HG02642 (cell line): ENCODE measurements at regions not wholly inside any gene's neighbourhood (a gene's known extent, or its start where the extent isn't known, plus 50 kb on each side); places are given as distances from the start of the nearest gene placed in this dataset.

Experiments used
- ATAC-seq: cut with Tn5 transposase; IDR thresholded peaks from one replicate; pipeline ENCODE4 v1.9.1; 2021; ENCODE audit warnings: mild to moderate bottlenecking; ENCODE audit not compliant: unreplicated experiment, poor library complexity

DNA sequence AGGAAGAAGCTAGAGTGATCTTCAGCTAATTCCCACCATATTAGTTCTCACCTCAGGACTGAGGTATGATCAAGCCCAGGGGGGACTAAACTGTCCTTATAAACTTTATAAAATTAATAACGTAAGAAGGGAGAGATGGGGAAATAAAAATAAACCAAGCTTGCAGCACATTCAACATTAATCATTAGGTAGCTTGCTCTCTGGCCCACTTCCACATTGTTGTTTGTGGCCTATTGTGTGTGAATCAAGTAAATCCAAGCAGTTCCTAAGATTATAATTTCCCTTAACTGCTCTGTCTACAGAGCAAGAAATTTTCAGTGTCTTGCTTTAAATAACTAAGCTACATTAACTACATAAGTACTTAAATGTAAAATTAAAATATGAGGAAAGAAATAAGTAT lies 131.3 kb upstream of the ABCA1 start:
- ATAC-seq: no peak

- ATAC-seq: no peak
Measured at GRCh38 chr9:105062222-105062855, 134.4 kb upstream of the ABCA1 start.

DNA sequence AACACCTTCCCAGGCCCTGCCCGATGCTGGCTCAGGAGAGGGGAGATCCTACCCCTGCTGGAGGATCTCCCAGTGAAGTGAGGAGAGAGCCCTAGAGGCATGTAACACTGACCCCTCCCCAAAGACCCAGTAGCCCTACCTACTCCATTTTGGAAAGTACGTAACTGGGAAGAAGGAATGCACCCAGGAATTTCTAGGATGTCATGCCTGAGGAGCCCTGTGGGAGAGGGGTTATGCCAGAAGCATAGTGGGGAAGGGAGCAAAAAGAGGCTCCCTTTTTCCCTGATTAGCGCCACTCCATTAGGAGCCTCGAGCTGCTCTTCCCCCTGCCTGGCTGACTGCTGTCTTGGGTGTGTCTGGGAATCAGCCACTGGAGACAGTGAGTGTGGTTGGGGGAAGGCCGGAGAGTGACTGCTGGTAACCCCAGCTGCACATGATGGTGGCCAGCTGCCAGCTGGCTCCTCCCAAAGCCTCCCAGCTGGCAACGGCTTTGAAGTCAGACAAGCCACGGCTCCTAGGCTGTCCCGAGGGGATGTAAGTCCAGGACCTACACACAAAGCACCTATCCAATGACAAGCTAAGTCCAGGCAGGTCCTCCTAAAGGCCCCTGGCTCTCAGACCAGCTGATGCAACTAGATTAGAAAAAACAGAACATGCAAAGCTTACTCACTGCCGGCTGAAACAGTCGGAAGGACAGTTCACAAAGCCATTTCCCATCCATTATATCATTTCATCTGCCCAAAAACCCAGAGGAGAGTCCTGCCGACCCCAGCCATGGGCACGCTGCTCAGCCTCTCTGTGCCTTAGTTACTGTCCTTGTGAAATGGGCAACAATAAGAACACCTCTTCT lies 136.5 kb upstream of the ABCA1 start:
- ATAC-seq: no peak

GRCh38 chr9:105065098-105066088 lies 137.4 kb upstream of the ABCA1 start:
- no peak for ATAC-seq

DNA sequence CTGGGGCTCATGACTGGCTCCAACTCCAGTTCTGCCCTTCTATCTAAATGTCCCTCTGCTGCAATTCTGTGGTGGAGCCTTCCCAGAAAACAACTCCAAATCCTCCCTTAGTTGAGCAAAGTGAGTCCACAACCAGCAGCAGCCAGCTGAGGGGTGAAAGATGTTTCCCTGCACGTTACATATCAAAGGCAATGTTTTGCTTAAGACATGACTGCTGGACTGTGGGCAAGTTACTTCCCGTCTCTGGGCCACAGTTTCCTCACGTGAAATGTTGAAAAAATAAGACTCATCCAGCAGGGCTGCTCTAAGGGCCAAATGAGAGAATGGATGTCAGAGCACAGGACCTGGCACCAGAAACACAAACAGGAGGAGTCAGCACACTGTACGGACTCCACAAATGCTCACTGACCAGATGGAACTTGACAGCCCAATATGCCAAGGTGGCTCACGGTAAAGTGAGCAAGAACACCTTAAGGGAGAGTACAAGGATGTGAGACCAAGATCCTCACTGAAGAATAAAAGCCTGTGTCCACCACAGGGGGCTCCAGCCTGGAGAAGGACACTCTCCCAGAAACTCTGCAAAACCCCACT lies 138.4 kb upstream of the ABCA1 start:
- no peak for ATAC-seq

DNA sequence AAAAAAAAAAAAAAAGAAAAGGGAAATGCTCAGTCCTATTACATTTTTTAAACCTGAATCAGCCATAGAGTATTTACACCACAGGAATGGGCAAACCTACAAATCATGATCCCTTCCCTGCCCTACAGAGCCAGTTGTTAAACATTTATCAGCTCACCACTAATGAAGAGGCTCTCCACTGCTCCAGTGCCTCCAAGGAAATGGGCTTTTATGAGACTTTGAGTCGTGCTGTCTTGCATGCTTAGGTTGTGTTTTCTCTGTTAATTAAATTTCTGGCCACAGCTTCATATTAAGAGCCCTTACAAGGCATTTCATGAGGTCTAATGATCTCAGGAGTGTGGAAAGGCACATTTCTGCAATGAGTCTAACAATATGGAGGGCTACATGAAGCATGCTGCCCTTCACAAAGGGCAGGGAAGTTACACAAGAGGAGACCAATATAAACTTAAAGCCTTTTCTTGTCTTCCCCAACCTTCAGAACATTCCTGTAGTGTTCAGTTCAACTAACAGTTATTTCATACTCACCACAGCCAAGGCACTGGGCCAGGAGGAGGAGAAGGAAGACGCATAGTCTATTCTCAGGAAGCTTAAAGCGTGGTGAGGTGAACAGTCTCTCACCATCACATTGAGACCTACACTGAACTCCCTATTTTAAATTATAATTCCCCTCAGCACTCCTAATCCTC lies 140.1 kb upstream of the ABCA1 start:
- ATAC-seq: no peak

DNA sequence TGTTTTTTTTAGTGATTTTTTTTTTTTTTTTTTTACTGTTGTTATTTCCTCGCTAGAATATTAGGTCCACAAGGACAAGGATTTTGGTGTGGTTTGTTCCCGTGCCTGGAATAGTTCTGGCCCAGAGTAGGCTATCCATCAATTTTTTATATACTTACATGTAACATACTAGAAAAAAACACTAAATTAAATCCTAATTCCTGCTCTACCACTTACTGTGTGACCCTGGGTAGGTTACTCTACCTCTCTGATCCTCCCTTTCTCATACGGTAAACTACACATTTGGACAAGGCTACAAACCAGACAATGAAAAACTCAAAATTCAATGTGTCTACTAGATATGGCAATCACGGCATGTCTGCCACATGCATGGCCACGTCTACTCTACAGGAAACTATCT lies 141.3 kb upstream of the ABCA1 start:
- no peak for ATAC-seq

GRCh38 chr9:105069696-105070095 lies 141.7 kb upstream of the ABCA1 start:
- no peak for ATAC-seq

- no peak for ATAC-seq
Measured at GRCh38 chr9:105070176-105070575, 142.2 kb upstream of the ABCA1 start.

- ATAC-seq: no peak
Measured at GRCh38 chr9:105072476-105072875, 144.5 kb upstream of the ABCA1 start.

GRCh38 chr9:105073147-105073546 lies 145.2 kb upstream of the ABCA1 start:
- ATAC-seq: no peak

DNA sequence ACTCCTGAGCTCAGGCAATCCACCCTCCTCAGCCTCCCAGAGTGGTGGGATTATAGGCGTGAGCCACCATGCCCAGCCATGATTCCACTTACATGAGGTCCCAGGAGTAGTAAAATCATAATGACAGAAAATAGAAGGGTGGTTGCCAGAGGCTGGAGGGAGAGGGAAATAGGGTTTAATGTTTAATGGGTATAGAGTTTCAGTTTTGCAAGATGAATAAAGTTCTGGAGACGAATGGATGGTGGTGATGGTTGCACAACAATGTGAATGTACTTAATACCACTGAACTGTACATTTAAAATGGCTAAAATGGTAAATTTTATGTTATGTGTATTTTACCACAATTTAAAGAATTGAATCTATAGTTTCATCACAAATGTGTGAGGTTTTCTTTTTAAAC lies 146.5 kb upstream of the ABCA1 start:
- ATAC-seq: no peak

GRCh38 chr9:105076729-105077128 lies 148.8 kb upstream of the ABCA1 start:
- no peak for ATAC-seq

DNA sequence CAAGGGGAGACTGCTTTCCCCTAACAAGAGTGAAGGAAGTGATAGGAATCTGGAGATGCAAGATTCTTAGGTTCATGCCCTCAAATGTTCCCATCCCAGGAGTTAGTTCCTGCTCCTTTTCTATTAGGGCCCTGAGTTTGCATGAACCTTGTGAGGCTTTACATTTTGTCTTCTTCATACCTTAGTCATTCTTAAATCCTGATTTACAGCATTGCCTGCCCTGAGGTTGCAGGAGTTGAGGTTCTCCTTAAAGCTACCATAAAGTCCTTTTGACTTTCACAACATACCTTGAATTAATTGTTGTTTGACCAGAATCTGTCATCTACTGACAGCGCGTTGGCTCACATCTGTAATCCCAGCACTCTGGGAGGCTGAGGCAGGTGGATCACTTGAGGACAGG lies 151.5 kb upstream of the ABCA1 start:
- ATAC-seq: no peak

GRCh38 chr9:105082843-105083242 lies 154.9 kb upstream of the ABCA1 start:
- no peak for ATAC-seq

GRCh38 chr9:105083256-105083655 lies 155.3 kb upstream of the ABCA1 start:
- no peak for ATAC-seq

- ATAC-seq: no peak
Measured at GRCh38 chr9:105087910-105088898, 156.2 kb upstream of the SLC44A1 start.

GRCh38 chr9:105089874-105090273 lies 154.6 kb upstream of the SLC44A1 start:
- ATAC-seq: no peak
